DMS79 treated with DMSO at 0.1 percent for 48 hours (cell line): ENCODE measurements at regions not wholly inside any gene's neighbourhood (a gene's known extent, or its start where the extent isn't known, plus 50 kb on each side); places are given as distances from the start of the nearest gene placed in this dataset.

Experiments
- DNase-seq: peaks from one replicate; lab custom pipeline; 2025; lab: John Stamatoyannopoulos, UW

- no peak for DNase-seq
Observed at GRCh38 chr13:74084375-74084935, 49.7 kb downstream of the KLF12 start.

GRCh38 chr13:74082741-74083160, 51.5 kb downstream of the KLF12 start:
- DNase-seq = no peak

- no peak for DNase-seq
Observed at GRCh38 chr13:74080762-74081161, 53.4 kb downstream of the KLF12 start.

GRCh38 chr13:74077792-74078191, 56.4 kb downstream of the KLF12 start:
- DNase-seq = no peak

GRCh38 chr13:74077375-74077774, 56.8 kb downstream of the KLF12 start:
- DNase-seq = no peak

GRCh38 chr13:74074723-74075122, 59.5 kb downstream of the KLF12 start:
- DNase-seq = no peak

- DNase-seq = no peak
Observed at GRCh38 chr13:74073274-74073673, 60.9 kb downstream of the KLF12 start.

GRCh38 chr13:74070513-74070912, 63.7 kb downstream of the KLF12 start:
- DNase-seq = no peak

- no peak for DNase-seq
Observed at GRCh38 chr13:74070065-74070464, 64.1 kb downstream of the KLF12 start.

GRCh38 chr13:74068471-74068870, 65.7 kb downstream of the KLF12 start:
- DNase-seq = no peak

GRCh38 chr13:74067818-74068217, 66.4 kb downstream of the KLF12 start:
- no peak for DNase-seq

- DNase-seq = no peak
Observed at GRCh38 chr13:74066937-74067336, 67.3 kb downstream of the KLF12 start.

- no peak for DNase-seq
Observed at GRCh38 chr13:74064805-74065312, 69.3 kb downstream of the KLF12 start.

- no peak for DNase-seq
Observed at GRCh38 chr13:74063533-74064100, 70.6 kb downstream of the KLF12 start.

- DNase-seq = no peak
Observed at GRCh38 chr13:74062933-74063332, 71.3 kb downstream of the KLF12 start.

GRCh38 chr13:74061926-74062595, 72.1 kb downstream of the KLF12 start:
- no peak for DNase-seq

- no peak for DNase-seq
Observed at GRCh38 chr13:74056801-74057542, 77.2 kb downstream of the KLF12 start.

- DNase-seq = no peak
Observed at GRCh38 chr13:74052402-74052928, 81.7 kb downstream of the KLF12 start.

GRCh38 chr13:74048756-74049155, 85.4 kb downstream of the KLF12 start:
- no peak for DNase-seq

- no peak for DNase-seq
Observed at GRCh38 chr13:74047931-74048600, 86.1 kb downstream of the KLF12 start.

GRCh38 chr13:74046431-74046830, 87.8 kb downstream of the KLF12 start:
- no peak for DNase-seq

GRCh38 chr13:74045583-74045982, 88.6 kb downstream of the KLF12 start:
- DNase-seq = no peak
